Prostate gland (tissue), 2 donors: ENCODE measurements at regions not wholly inside any gene's neighbourhood (a gene's known extent, or its start where the extent isn't known, plus 50 kb on each side); places are given as distances from the start of the nearest gene placed in this dataset.

ENCODE experiments used
- POLR2A ChIP-seq: fragments of 450-650 bp; IDR thresholded peaks from one replicate; pipeline ENCODE4 v1.6.1; 2016; ENCODE audit warnings: antibody characterized with exemption, mild to moderate bottlenecking
- TF ChIP-seq, protein P1 (sequence below), 4 experiments: fragments of 200-600 bp in 2 of 4; fragments of 450-650 bp in 2 of 4; sonication (generic) in 2 of 4; IDR thresholded peaks; 1 replicate in 3 of 4; 2 replicates in 1 of 4; pipeline ENCODE4 v1.5.1; 2016 to 2019; ENCODE audit warnings: antibody characterized with exemption in 4 of 4, mild to moderate bottlenecking in 2 of 4, moderate library complexity in 2 of 4

DNA sequence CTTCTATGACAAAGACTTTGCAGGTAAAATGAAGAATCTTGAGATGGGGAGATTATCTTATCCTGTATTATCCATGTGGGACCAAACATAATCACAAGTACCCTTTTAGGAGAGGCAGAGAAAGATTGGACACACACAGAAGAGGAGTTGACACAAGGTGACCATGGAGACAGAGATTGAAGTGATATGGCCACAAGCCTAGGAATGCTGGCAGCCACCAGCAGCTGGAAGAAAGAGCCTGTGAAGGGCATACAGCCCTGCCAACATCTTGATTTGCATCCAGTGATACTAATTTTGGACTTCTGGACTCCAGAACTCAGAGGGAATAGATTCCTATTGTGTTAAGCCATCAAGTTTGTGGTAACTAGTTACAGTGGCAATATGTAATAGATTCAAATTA, 78.1 kb downstream of the RPS29 start:
- TF ChIP-seq, protein P1, sequence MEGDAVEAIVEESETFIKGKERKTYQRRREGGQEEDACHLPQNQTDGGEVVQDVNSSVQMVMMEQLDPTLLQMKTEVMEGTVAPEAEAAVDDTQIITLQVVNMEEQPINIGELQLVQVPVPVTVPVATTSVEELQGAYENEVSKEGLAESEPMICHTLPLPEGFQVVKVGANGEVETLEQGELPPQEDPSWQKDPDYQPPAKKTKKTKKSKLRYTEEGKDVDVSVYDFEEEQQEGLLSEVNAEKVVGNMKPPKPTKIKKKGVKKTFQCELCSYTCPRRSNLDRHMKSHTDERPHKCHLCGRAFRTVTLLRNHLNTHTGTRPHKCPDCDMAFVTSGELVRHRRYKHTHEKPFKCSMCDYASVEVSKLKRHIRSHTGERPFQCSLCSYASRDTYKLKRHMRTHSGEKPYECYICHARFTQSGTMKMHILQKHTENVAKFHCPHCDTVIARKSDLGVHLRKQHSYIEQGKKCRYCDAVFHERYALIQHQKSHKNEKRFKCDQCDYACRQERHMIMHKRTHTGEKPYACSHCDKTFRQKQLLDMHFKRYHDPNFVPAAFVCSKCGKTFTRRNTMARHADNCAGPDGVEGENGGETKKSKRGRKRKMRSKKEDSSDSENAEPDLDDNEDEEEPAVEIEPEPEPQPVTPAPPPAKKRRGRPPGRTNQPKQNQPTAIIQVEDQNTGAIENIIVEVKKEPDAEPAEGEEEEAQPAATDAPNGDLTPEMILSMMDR (IDR thresholded peaks at IDR 0.05) = no peak
- TF ChIP-seq POLR2A = no peak
